Left ventricle myocardium superior (tissue), 1 donor: ENCODE measurements at regions not wholly inside any gene's neighbourhood (a gene's known extent, or its start where the extent isn't known, plus 50 kb on each side); places are given as distances from the start of the nearest gene placed in this dataset.
A peak's percentile ranks its signal among the peaks of the same experiment; 100 is the strongest.
"Not testable (repeated sequence)": the region's sequence is repeated elsewhere in the genome, so short reads cannot be mapped to it uniquely, and the experiment has no call there.

Experiments used
- ATAC-seq: fragments of 200-7000 bp; cut with Tn5 transposase; one replicate; pipeline ENCODE4 v1.9.1; 2020; ENCODE audit warnings: mild to moderate bottlenecking, moderate library complexity
- DNase-seq: peaks from one replicate; pipeline ENCODE4 v3.0.0-alpha.2; 2020
- intact Hi-C: fragments of 100-400 bp; cut with micrococcal nuclease; formaldehyde crosslinking; loops from one replicate; pipeline ENCODE4 v1.11.0; 2022
- donor health status: DM: no; HTN: yes; CAD: no; lungs with severe emphysema.

DNA sequence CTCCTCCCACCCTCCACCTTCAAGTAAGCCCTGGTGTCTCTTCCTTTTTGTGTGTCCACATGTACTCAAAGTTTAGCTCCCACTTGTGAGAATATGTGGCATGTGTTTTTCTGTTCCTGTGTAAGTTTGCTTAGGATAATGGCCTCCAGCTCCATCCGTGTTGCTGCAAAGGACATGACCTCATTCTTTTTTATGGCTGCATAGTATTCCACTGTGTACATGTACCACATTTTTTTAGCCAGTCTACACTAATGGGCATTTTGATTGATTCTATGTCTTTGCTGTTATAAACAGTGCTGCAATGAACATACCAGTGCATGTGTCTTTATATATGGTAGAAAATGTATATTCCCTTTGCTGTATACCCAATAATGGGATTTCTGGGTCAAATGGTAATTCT, 710.9 kb downstream of the CCSER2 start:
- intact Hi-C loops: no loop called here
- no peak for ATAC-seq

DNA sequence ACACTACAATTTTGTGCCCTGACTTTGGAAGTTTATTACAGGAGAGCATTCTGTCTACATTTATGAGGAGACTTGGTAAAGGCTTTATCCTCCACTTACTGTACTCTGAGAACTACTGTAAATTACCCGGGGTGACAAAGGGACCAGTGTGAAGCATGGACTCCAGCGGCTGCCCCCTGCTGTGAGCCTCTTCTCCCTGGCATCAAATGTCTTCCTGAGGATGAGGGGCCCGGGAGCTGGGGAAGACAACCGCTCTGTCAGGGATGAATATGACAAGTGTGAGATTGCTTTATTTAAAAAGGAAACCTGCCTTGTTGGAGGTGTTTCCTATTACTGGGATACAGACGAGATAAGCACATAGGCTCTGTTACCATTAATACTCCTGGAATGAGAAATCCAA, 714.8 kb downstream of the CCSER2 start:
- DNase-seq (no peak), ATAC-seq (no peak)
- intact Hi-C loops: no loop called here

More for the DNA sequence above, 710.9 kb downstream of the CCSER2 start:
- DNase-seq: no peak

DNA sequence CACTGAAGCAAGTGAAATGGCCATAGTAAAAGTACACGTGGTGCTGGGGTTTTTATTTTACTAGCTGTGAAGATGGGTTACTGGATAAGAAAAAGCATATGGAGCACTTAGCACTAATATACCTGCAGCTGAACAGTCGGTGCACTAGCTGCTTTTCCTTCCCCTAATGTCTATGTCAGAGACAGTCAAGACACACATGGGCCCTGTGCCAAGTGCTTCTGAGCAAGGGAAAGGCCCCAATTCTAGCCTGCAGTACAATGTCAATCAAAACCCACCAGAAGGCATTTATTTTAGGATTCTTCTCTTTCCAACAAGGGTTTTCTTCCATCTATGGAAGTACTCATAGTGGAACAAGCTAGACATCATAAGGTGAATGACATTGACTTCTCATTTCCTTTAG, 716.7 kb downstream of the CCSER2 start:
- intact Hi-C loops: no loop called here
- ATAC-seq (no peak), DNase-seq (no peak)

DNA sequence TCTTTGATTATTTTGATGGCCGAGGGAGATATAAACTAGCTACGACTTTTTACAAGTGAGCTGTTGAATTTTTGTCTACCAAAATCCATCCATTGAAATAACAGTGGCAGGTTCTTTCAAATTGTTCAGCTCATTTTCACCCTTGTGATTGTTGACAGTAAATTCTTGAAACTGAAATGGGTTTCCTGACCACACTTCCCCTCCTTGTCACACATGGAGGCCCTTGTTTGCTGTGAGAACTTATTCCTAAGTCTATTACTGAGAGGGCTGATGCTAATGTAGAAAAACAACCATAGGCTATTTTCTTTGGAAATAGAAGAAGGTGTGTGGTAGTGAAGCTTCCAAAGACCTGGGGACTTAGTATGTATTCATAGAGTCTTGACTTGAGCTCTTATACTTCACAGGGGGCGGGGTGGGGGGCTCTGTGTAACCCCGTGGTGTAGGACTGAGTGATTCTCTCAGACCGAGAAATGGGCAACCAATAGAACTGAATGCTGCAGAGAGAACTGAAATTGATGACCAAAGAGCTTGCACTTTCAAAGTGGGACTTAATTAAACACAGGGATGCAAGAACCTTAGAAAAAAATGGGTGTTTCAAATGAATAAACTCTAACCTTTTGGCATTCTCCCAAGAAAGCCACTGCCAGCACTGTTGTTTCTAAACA, 718.9 kb downstream of the CCSER2 start:
- intact Hi-C loops: no loop called here
- no peak for DNase-seq
- ATAC-seq: no peak

DNA sequence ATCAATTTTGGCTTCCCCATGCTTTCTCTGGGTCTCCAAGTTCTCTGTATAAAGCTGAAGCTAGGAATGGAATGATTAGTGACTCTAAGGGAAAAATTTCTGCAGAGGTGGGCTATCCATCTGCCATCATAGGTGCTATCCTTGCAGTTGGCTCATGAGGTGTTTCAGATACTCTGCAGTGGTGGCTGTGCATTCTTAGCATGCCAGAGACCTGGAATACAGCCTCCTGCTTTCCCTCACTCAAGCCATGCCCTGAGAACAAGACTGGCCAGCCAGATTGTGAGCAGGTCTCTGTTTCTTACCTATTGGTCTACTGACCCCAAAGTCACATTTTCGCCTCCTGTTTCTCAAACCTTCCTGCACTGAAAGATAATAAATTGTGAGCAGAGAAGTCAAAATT, 719.6 kb downstream of the CCSER2 start:
- intact Hi-C loops: no loop called here
- peak; percentile 31 for ATAC-seq
- no peak for DNase-seq

DNA sequence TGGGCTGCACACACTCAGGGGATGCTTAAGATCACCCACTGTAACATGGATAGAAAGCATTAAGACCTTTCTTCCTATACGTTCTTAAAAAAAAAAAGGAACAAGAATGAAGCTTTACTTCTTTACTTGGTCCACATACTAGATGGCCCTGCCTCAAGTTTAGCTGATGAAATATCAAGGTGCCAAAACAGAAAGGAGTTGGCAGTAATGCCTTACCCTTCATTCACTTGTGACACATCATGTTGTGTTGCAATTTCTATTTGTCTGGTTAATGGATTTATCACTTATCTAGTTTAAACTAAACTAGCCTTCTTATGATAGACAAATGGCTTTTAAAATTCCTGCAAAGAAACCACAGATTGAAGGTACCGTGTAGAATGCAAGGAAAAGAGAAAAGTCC, 720.3 kb downstream of the CCSER2 start:
- intact Hi-C loops: no loop called here
- ATAC-seq: no peak

DNA sequence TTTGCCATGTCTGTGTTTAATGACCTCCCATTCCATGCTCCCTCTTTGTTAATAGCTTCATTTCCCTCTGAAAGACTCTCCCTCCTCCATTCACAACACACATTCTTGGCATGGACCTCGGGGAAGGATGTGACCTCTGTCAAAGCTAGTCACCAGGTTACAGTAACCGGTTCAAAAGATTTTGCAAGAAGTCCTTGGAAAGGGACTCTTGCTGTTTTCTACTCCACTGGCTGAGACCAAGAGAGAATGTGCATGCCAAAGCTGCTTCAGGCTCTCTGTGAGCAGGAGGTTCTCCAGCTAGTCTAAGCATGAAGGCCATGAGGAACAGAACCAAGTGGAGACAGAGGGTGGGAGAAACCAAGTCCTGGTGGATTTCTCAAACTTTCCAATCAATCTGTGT, 732.6 kb downstream of the CCSER2 start:
- no peak for DNase-seq
- intact Hi-C loops: no loop called here
- no peak for ATAC-seq

More for the DNA sequence above, 720.3 kb downstream of the CCSER2 start:
- DNase-seq: no peak

DNA sequence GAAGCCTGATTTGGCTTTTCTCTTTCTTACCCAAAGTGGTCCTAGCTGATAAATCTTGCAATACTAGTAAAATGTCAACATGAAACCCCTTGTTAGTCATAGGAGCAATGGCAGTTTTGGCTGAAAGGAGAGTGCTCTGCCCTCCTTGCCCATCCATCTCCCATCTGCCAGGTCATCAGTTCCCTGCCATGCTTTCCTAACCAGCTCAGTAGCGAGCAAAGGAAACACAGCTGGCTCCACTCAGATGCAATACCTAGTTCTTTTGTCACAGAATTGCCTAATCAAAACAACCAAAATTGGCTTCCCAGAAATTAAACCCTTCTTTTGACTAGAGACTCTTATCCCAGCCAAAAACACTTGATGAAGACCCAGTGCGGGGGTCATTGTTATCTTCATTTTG, 733.0 kb downstream of the CCSER2 start:
- ATAC-seq: no peak

DNA sequence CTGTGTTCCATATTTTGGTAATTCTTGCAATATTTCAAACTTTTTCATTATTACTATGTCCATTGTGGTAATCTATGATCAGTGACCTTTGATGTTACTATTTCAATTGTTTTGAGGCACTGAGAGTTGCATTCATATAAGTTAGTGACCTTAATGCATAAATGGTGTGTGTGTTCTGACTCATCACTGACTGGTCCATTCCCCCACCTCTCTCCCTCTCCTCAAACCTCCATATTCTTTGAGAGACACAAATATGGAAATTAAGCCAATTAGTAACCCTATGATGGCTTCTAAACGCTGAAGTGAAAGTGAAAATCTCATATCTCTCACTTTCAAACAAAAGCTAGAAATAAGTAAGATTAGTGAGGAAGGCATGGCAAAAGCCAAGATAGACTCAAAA, 739.6 kb downstream of the CCSER2 start:
- DNase-seq (no peak), ATAC-seq (no peak)
- intact Hi-C loops: no loop called here

More for the DNA sequence above, 733.0 kb downstream of the CCSER2 start:
- DNase-seq: no peak
- intact Hi-C loops: no loop called here

DNA sequence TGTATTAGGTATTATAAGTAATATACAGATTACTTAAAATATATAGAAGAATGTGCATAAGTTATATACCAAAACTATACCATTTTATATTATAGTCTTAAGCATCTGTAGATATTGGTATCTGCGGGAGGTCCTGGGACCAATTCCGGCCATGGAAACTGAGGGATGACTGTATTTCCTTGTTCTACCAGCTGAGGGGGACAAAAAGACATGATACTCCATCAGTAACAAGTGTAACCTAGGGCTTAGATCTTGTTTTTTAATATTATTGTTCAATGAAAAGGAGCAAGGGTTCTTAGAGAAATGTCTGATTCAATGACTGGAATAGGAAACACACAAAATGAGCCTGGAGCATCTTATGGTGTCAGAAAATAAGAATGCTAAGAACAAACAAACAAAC, 752.5 kb downstream of the CCSER2 start:
- intact Hi-C loops: no loop called here
- no peak for ATAC-seq
- no peak for DNase-seq

DNA sequence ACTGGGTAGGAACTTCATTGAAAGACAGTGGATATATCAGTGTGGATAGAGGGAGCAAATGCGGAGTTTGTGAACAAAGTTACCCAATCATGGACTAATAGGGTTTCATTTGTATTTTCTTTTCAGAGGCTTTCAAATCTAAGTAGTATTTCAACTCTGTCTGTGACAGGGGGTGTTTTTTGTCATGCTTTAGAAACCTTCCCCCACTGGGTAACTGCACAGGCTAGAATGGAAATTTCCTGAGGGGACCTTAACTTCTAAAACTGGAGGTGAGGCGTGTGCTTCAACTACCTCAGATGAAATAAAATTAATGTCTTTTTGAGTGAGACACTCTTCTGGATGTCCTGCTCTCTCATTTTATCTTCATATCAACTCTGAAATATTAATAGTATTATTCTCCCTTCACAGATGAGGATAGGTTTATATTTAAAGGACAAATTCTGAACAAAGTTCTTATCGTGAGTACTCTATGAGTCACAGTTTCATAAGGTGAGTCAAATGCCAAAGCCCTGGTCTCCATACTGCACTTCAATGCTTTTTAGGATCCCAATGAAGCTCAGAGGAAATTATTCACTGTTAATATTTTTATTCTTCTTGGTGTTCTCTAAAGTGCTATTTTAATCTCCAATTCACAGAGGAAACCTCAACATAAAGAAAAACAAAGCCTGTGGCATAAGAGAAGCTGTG, 770.6 kb downstream of the CCSER2 start:
- no peak for ATAC-seq
- DNase-seq: no peak
- intact Hi-C loops: no loop called here

DNA sequence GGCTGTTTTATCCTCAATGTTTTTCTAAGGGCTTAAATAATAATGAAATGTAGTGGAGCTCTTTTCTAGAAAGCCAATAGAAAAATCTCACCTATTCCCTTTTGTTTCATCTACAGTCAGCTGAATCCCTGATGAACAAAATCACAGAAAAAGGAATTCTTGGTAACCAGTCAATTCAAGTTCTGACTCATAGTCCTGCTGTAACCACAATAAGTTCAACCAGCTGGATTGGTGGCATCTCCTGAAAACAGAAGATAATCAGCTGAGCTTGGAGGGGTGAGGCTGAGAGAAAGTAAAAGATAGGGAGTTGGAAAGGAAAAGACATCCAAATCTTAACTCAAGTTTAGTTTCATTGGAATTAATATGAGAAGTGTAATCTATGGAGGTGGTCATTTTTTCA, 772.1 kb downstream of the CCSER2 start:
- intact Hi-C loops: no loop called here
- no peak for DNase-seq
- ATAC-seq: no peak

DNA sequence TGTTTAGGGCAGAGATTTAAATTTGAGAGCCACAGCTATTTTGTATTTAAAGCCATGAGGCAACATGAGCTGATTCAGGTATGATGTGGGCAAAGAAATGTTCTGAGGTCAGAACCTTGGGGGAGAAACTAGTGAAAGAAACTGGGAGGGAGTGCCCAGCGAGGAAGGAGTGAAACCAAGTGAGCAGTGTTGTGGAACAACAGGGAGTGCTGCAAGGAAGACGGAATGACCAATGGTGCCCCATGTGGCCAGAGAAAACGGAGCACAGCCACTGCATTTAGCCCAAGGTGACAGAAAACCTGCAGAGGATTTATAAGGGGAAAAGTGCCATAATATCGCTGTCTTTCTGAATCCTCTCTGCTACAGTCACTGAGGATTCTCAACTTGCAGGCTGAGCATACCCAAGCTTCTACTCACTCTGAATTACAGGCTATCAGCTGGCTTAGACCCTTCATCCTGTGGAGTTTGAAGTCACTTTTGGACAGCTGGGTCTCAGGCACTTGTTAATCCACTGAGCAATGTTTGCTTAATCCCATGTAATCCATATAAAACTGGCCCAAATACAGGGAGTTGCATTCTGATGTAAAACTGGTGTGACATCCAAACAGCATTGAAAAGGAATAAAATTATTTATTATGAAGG, 777.3 kb downstream of the CCSER2 start:
- ATAC-seq (no peak), DNase-seq (no peak)
- intact Hi-C loops: no loop called here

DNA sequence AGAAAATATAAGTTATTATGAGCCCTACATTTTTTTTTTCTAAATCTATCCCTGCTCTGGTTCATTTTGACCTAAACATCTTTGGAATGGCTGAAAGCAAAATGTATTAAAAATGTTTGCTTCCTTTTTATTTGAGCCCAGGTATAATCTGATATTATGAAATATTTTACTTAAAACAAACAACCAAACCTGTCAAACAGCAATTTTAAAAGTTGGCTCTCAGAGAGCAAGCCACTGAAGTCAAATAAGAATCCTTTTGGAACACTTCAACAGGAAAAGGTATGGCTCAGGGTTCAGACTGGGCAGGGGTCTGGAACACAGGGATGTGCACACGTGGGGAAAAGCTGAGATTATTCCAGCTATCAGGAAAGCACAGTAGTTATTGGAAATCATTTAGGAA, 782.9 kb downstream of the CCSER2 start:
- intact Hi-C loops: no loop called here
- ATAC-seq (no peak), DNase-seq (no peak)

DNA sequence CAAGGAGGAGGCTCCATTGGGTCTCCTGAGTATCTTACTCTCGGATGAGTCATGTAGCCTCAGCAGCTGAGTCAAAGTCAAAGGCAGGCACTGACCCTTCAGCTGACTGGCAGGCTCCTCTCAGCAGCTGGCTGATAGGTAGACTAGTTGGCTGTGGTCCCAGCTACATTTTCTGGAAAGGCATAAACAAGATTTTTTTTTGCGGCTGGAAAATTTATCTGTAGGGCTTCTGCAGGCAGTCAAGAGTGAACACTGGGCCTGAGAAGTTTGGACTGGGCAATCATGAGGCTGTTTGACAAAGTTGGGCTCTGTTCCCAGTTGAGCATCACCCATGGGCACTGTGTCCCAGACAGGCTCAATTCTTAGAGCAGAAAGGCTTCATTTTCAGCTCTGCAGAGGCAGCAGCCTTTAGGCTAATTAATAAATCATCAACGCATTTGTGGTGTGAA, 796.2 kb downstream of the CCSER2 start:
- peak; percentile 75 for ATAC-seq
- DNase-seq: no peak
- intact Hi-C loops: no loop called here

DNA sequence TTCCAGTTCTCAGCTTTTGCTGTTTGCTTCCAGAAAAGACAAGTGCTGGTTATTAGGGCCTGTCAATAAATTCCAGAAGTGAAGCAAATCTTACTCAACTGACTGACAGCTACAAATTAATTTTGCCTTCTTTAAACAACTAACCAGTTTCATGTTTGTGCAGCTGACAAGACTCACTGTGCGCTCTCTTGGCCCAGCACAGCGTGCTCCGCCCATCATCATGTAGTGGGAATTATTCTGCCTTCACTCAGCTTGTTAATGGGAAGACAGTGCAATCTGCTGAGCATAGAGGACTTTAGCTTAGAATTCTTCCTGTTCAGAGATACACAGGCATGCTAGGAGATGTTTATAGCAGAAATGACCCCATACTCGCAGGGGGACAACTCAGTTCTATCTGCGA, 808.9 kb downstream of the CCSER2 start:
- DNase-seq: no peak
- intact Hi-C loops: no loop called here

DNA sequence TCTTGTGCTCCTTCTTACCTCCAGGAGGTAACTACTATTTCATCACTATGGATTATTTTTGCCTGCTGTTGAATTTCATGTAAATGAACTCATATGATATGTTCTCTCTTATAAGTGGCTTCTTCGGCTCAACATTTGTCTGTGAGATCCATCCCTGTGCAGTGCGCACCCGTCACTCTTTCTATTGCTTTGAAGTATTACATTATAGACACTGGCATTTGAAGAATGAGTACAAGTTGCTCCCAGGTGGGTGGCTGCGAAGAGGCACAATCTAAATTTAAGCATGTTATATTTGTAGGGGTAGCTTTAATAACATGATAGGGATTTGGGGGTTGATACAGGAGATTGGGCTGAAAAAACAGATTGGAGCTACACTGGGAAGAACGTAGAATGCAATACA, 809.7 kb downstream of the CCSER2 start:
- intact Hi-C loops: no loop called here
- ATAC-seq: no peak
- DNase-seq: no peak

More for the DNA sequence above, 808.9 kb downstream of the CCSER2 start:
- no peak for ATAC-seq

DNA sequence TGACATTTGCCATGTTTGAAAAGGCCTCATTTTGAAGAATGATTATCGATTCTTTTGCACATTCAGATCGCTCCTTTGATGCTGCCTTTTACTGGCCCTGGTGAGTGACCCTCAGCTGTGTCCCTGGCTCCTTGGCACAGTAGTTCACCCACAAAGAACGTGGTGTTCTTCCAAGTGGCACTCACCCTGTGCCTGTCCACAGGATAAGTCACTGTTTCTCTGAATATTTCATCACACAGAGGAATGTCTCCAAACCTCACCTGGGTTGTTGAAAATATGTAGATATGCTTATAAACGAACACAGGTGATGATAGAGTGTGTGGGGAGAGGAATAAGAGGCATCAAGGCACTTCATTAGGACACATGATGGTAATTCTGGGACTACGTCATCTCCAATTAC, 810.7 kb downstream of the CCSER2 start:
- DNase-seq: no peak
- intact Hi-C loops: no loop called here
- no peak for ATAC-seq

DNA sequence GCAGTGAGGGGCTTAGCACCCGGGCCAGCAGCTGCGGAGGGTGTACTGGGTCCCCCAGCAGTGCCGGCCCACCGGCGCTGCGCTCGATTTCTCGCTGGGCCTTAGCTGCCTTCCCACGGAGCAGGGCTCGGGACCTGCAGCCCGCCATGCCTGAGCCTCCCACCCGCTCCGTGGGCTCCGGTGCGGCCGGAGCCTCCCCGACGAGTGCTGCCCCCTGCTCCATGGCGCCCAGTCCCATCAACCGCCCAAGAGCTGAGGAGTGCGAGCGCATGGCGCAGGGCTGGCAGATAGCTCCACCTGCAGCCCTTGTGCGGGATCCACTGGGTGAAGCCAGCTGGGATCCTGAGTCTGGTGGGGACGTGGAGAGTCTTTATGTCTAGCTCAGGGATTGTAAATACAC, 813.1 kb downstream of the CCSER2 start:
- intact Hi-C loops, ATAC-seq: not testable (repeated sequence)

DNA sequence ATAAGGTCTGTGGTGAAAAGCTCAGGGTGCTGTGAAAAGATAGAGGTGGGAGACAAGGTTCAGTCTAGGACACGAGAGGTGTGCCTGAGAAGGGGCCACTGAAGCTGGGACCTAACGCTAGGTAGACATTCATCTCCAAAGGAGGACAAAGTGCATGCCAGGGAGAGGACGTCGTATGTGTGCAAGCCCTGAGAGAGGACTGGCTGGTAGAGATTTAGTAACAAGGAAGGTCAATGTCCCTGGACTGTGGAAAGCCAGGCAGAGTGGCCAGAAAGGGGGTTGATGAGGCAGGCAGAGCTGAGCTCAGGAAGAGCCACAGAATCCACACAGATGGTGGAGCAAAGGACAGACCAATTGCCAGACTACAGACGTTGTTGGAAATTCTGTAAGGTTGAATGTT, 817.6 kb downstream of the CCSER2 start:
- intact Hi-C loops: no loop called here
- ATAC-seq (no peak), DNase-seq (no peak)

More for the DNA sequence above, 813.1 kb downstream of the CCSER2 start:
- DNase-seq: not testable (repeated sequence)
